GM13976 (cell line): ENCODE measurements at regions not wholly inside any gene's neighbourhood (a gene's known extent, or its start where the extent isn't known, plus 50 kb on each side); places are given as distances from the start of the nearest gene placed in this dataset.

Experiments
- DNase-seq: peaks from one replicate; pipeline ENCODE4 v3.0.0; 2012; ENCODE audit warnings: low spot score
- CTCF ChIP-seq: IDR thresholded peaks from 2 replicates; pipeline ENCODE4 v1.5.1; 2012; ENCODE audit warnings: borderline replicate concordance, mild to moderate bottlenecking; ENCODE audit not compliant: insufficient read depth; ENCODE audit errors: extremely low read depth, missing control alignments, control extremely low read depth
- in situ Hi-C: fragments of 300-500 bp; cut with MboI; formaldehyde crosslinking; loops from one replicate; pipeline ENCODE4 v1.12.0; 2022; ENCODE audit warnings: low sequenced_read_pairs, mixed read lengths, inconsistent platforms; ENCODE audit not compliant: unreplicated experiment

DNA sequence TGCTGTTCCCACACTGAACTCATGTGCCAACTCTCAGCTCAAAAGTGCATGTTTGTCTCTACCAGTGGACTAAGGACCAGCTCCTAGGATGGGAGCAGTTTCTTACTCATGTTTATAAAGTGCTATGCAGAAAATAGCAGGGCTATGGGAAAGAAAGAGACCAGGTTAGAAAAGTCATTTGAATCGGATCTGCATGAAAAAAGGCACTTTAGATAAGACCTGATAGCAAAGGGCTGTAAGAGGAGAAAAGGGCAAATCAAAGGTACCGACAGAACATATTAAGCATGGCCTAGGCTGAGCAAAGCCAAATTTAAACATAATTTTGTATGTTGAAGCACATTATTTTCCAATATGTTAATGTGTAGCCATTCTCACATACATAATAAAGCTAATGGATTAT lies 362.3 kb upstream of the ZFP42 start:
- in situ Hi-C loops = no loop called here
- no peak for TF ChIP-seq CTCF
- DNase-seq = no peak

DNA sequence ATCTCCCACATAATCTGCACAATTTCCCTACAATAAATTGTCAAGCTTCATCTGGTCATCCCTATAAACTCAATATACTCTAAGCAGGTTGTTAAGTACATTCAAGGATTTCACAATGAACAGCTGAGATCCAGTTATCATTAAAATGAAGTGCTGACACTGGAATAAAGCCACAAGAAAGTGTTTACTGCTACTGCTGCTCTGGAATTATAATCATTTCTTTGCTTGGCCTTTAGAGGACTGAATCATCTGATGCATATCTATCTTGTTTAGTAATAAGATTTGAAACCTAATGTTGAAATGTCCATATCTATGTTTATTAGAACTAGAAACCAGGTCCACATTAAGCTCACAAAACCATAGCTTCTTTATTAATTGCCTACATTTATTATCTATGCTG lies 338.6 kb upstream of the ZFP42 start:
- DNase-seq = no peak
- in situ Hi-C loops = no loop called here
- TF ChIP-seq CTCF = no peak

- in situ Hi-C loops = no loop called here
- DNase-seq = no peak
- TF ChIP-seq CTCF = no peak
These were observed 332.5 kb upstream of the ZFP42 start for GRCh38 chr4:187663076-187663475.

DNA sequence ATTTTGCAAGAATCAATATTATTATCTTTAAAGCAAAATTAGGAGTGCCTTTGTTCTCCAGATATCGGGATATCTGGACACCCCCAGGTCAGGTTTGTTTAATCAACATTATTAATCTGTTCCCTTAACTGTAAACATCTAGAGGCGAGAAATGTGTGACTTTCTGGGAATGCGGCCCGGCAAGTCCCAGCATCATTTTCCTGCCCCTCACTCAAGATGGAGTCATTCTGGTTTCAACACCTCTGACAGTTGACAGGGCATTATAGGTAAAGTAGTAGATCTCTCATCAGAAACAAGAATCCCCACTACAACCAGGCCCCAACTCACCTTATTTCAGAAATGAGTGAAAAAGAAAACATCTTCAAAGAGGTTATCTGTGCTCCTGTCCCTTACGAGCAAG lies 331.6 kb upstream of the ZFP42 start:
- in situ Hi-C loops = no loop called here
- no peak for DNase-seq
- TF ChIP-seq CTCF = no peak

DNA sequence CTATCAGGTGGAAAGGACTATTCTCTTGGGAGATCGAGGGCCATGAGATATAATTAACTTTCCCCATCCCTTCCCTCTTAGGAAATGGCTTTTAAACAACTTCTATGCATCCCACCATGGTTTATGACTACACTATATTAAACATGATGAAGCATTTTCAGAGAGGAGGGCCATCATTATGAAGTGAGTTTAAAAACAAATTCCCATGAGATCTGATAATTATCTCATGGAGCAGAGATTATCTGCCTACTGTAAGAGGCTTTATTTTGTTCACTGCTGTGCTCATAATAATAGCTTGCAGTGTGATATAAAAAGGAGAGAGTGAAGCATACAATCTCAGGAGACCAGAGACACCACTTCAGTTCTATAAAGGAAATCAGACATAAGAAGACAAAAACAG lies 330.5 kb upstream of the ZFP42 start:
- in situ Hi-C loops = no loop called here
- TF ChIP-seq CTCF = no peak
- no peak for DNase-seq

- no peak for TF ChIP-seq CTCF
- DNase-seq = no peak
- in situ Hi-C loops = no loop called here
These were observed 329.5 kb upstream of the ZFP42 start for GRCh38 chr4:187666034-187666433.
